ENCODE measurements at regions not wholly inside any gene's neighbourhood (a gene's known extent, or its start where the extent isn't known, plus 50 kb on each side); places are given as distances from the start of the nearest gene placed in this dataset.
"Not testable (repeated sequence)": the region's sequence is repeated elsewhere in the genome, so short reads cannot be mapped to it uniquely, and the experiment has no call there.

- DNase-seq (ENCODE audit: low read depth in 2 of 2, low spot score in 1 of 2): not testable (repeated sequence)
Measured at GRCh38 chr5:100398815-100399214, 136.4 kb upstream of the FAM174A start.

GRCh38 chr5:100379254-100379858 lies 155.8 kb upstream of the FAM174A start:
- DNase-seq (ENCODE audit: low read depth in 2 of 2, low spot score in 1 of 2): not testable (repeated sequence)

- not testable (repeated sequence) for DNase-seq (ENCODE audit: low read depth in 2 of 2, low spot score in 1 of 2)
Measured at GRCh38 chr5:100364757-100365478, 170.3 kb upstream of the FAM174A start.

- not testable (repeated sequence) for DNase-seq (ENCODE audit: low read depth in 2 of 2, low spot score in 1 of 2)
Measured at GRCh38 chr5:100364343-100364742, 170.8 kb upstream of the FAM174A start.

GRCh38 chr5:100359998-100360397 lies 175.2 kb upstream of the FAM174A start:
- not testable (repeated sequence) for DNase-seq (ENCODE audit: low read depth in 2 of 2, low spot score in 1 of 2)

GRCh38 chr5:100346269-100346668 lies 188.9 kb upstream of the FAM174A start:
- not testable (repeated sequence) for DNase-seq (ENCODE audit: low read depth in 2 of 2, low spot score in 1 of 2)

- DNase-seq (ENCODE audit: low read depth in 2 of 2, low spot score in 1 of 2): not testable (repeated sequence)
Measured at GRCh38 chr5:100341485-100341884, 193.7 kb upstream of the FAM174A start.

GRCh38 chr5:100322483-100322882 lies 212.7 kb upstream of the FAM174A start:
- DNase-seq (ENCODE audit: low read depth in 2 of 2, low spot score in 1 of 2): no peak

- DNase-seq (ENCODE audit: low read depth in 2 of 2, low spot score in 1 of 2): no peak
Measured at GRCh38 chr5:100319885-100320284, 215.3 kb upstream of the FAM174A start.

- DNase-seq (ENCODE audit: low read depth in 2 of 2, low spot score in 1 of 2): no peak
Measured at GRCh38 chr5:100313657-100314056, 221.5 kb upstream of the FAM174A start.

- DNase-seq (ENCODE audit: low read depth in 2 of 2, low spot score in 1 of 2): no peak
Measured at GRCh38 chr5:100311806-100312205, 223.4 kb upstream of the FAM174A start.

- no peak for DNase-seq (ENCODE audit: low read depth in 2 of 2, low spot score in 1 of 2)
Measured at GRCh38 chr5:100306000-100306399, 229.2 kb upstream of the FAM174A start.

GRCh38 chr5:100303216-100303615 lies 232.0 kb upstream of the FAM174A start:
- no peak for DNase-seq (ENCODE audit: low read depth in 2 of 2, low spot score in 1 of 2)

- DNase-seq (ENCODE audit: low read depth in 2 of 2, low spot score in 1 of 2): no peak
Measured at GRCh38 chr5:100299261-100299660, 235.9 kb upstream of the FAM174A start.

GRCh38 chr5:100276071-100276470 lies 259.1 kb upstream of the FAM174A start:
- DNase-seq (ENCODE audit: low read depth in 2 of 2, low spot score in 1 of 2): no peak

- DNase-seq (ENCODE audit: low read depth in 2 of 2, low spot score in 1 of 2): no peak
Measured at GRCh38 chr5:100275631-100276030, 259.5 kb upstream of the FAM174A start.

GRCh38 chr5:100273846-100274580 lies 261.2 kb upstream of the FAM174A start:
- DNase-seq (ENCODE audit: low read depth in 2 of 2, low spot score in 1 of 2): no peak

- DNase-seq (ENCODE audit: low read depth in 2 of 2, low spot score in 1 of 2): no peak
Measured at GRCh38 chr5:100270023-100270771, 265.0 kb upstream of the FAM174A start.

GRCh38 chr5:100260968-100261367 lies 274.2 kb upstream of the FAM174A start:
- DNase-seq (ENCODE audit: low read depth in 2 of 2, low spot score in 1 of 2): no peak

GRCh38 chr5:100252944-100253343 lies 282.2 kb upstream of the FAM174A start:
- no peak for DNase-seq (ENCODE audit: low read depth in 2 of 2, low spot score in 1 of 2)

GRCh38 chr5:100252037-100252436 lies 283.1 kb upstream of the FAM174A start:
- DNase-seq (ENCODE audit: low read depth in 2 of 2, low spot score in 1 of 2): no peak

Measured in stimulated activated CD8-positive, alpha-beta memory T cell treated with anti-CD3 and anti-CD28 coated beads, Interleukin-4, amount 100 ng/mL, for 4 hours (primary cell).